GM12878 (cell line): ENCODE measurements at regions not wholly inside any gene's neighbourhood (a gene's known extent, or its start where the extent isn't known, plus 50 kb on each side); places are given as distances from the start of the nearest gene placed in this dataset.

Experiments used
- ATAC-seq: fragments of 200-7000 bp; cut with Tn5 transposase; 3 replicates; pipeline ENCODE4 v1.9.1; 2020; ENCODE audit warnings: mild to moderate bottlenecking, moderate library complexity
- BruUV-seq: library from RNA; stranded (reverse); fragments of 400-500 nt; replicated peaks from 2 replicates; lab custom pipeline; 2021; lab: Mats Ljungman, UMichigan
- CTCF ChIA-PET: fragments of 300-600 bp; sonication (Branson Sonifier 250); formaldehyde crosslinking; extraction: SDS; loops from one replicate; lab custom pipeline; 2021; ENCODE audit warnings: inconsistent platforms; lab: Yijun Ruan, JAX
- POLR2A ChIA-PET: fragments of 350-600 bp; formaldehyde crosslinking; extraction: SDS; loops from one replicate; lab custom pipeline; 2021; ENCODE audit warnings: inconsistent platforms; lab: Charles Lee
- RAD21 ChIA-PET: fragments of 300-600 bp; sonication (Branson Sonifier 250); formaldehyde crosslinking; loops from one replicate; lab custom pipeline; 2023; ENCODE audit warnings: antibody characterized with exemption; ENCODE audit not compliant: unreplicated experiment; lab: Charles Lee
- SMC1A ChIA-PET: fragments of 300-600 bp; sonication (Branson Sonifier 250); formaldehyde crosslinking; loops from one replicate; lab custom pipeline; 2023; ENCODE audit not compliant: unreplicated experiment, uncharacterized antibody; lab: Charles Lee
- DNase-seq: peaks from one replicate; pipeline ENCODE4 v3.0.0-alpha.2; 2011; ENCODE audit warnings: low read depth, low spot score
- FAIRE-seq: peaks from 3 replicates; lab custom pipeline; 2011; peaks lifted over from hg19 to GRCh38; lab: Jason Lieb, UNC
- H2AFZ ChIP-seq: 2 replicates; pipeline ENCODE4 v1.6.0; 2011; ENCODE audit warnings: low read depth, low read length, control low read depth; ENCODE audit not compliant: control insufficient read depth
- H3K27ac ChIP-seq: 2 replicates; pipeline ENCODE4 v1.5.1; 2011; ENCODE audit warnings: control low read depth; ENCODE audit not compliant: control insufficient read depth, insufficient read depth
- H3K27me3 ChIP-seq, 2 experiments: replicated peaks in 1 of 2; 2 replicates each; pipeline versions ENCODE4 v1.6.0 to v1.6.1; 2011; ENCODE audit warnings: low read length in 1 of 2; ENCODE audit not compliant: control insufficient read depth in 2 of 2, insufficient read depth in 2 of 2
- H3K36me3 ChIP-seq, 2 experiments: 2 replicates each; pipeline ENCODE4 v1.5.1; 2011; ENCODE audit warnings: low read length in 1 of 2; ENCODE audit not compliant: control insufficient read depth in 2 of 2, insufficient read depth in 2 of 2
- H3K4me1 ChIP-seq: 2 replicates; pipeline ENCODE4 v1.6.1; 2011; ENCODE audit warnings: mild to moderate bottlenecking, low read length, moderate library complexity, mixed read lengths; ENCODE audit not compliant: control insufficient read depth, insufficient read depth
- H3K4me2 ChIP-seq: 2 replicates; pipeline ENCODE4 v1.6.0; 2011; ENCODE audit warnings: control low read depth; ENCODE audit not compliant: control insufficient read depth, insufficient read depth
- H3K4me3 ChIP-seq: fragments of 200-600 bp; sonication (generic); 2 replicates; pipeline ENCODE4 v1.5.1; 2016
- H3K79me2 ChIP-seq: 2 replicates; pipeline ENCODE4 v1.6.0; 2011; ENCODE audit warnings: low read length; ENCODE audit not compliant: control insufficient read depth, insufficient read depth
- H3K9ac ChIP-seq: 2 replicates; pipeline ENCODE4 v1.8.0; 2011; ENCODE audit warnings: low read length, control low read depth, mixed read lengths; ENCODE audit not compliant: control insufficient read depth, insufficient read depth
- H3K9me3 ChIP-seq: replicated peaks from 3 replicates; pipeline ENCODE4 v1.5.1; 2011; ENCODE audit warnings: mild to moderate bottlenecking, low read length; ENCODE audit not compliant: control insufficient read depth, insufficient read depth
- H4K20me1 ChIP-seq: 2 replicates; pipeline ENCODE4 v1.6.0; 2011; ENCODE audit not compliant: control insufficient read depth, insufficient read depth
- ATF7 ChIP-seq: fragments of 450-650 bp; IDR thresholded peaks from 2 replicates; pipeline ENCODE4 v1.6.1; 2016; ENCODE audit warnings: low read depth, mild to moderate bottlenecking
- BCLAF1 ChIP-seq: fragments of 450-650 bp; IDR thresholded peaks from 2 replicates; pipeline ENCODE4 v1.6.1; 2017; ENCODE audit warnings: antibody characterized with exemption, mild to moderate bottlenecking, moderate library complexity
- BMI1 ChIP-seq: fragments of 450-650 bp; IDR thresholded peaks from 2 replicates; pipeline ENCODE4 v1.6.1; 2016; ENCODE audit warnings: mild to moderate bottlenecking, moderate library complexity, borderline replicate concordance
- CBX5 ChIP-seq: sonication (generic); IDR thresholded peaks from 2 replicates; pipeline ENCODE4 v1.6.1; 2016; ENCODE audit warnings: low read depth, moderate library complexity, mild to moderate bottlenecking, inconsistent platforms
- CTCF ChIP-seq, 3 experiments: IDR thresholded peaks in 2 of 3; conservative IDR thresholded peaks in 1 of 3; 2 replicates each; pipeline ENCODE4 v1.5.1; 2011; ENCODE audit warnings: low read depth in 3 of 3, low read length in 3 of 3, mild to moderate bottlenecking in 3 of 3, control low read depth in 2 of 3, moderate library complexity in 2 of 3, inconsistent platforms in 1 of 3, mixed read lengths in 1 of 3; ENCODE audit not compliant: control insufficient read depth in 2 of 3, insufficient read depth in 1 of 3; ENCODE audit errors: extremely low read depth in 1 of 3
- MEF2A ChIP-seq: IDR thresholded peaks from 2 replicates; pipeline ENCODE4 v1.6.1; 2011; ENCODE audit warnings: low read depth, mild to moderate bottlenecking, low read length, moderate library complexity; ENCODE audit not compliant: insufficient read depth
- MTA3 ChIP-seq: IDR thresholded peaks from 2 replicates; pipeline ENCODE4 v1.6.1; 2012; ENCODE audit warnings: low read length, inconsistent platforms, borderline replicate concordance
- MYB ChIP-seq: fragments of 150-350 bp; IDR thresholded peaks from 2 replicates; pipeline ENCODE4 v1.6.1; 2014; ENCODE audit warnings: mild to moderate bottlenecking, low read depth, low read length, borderline replicate concordance
- MYC ChIP-seq: IDR thresholded peaks from 2 replicates; pipeline ENCODE4 v1.6.1; 2011; ENCODE audit warnings: mild to moderate bottlenecking, low read length, moderate library complexity, inconsistent platforms; ENCODE audit not compliant: insufficient read depth, insufficient replicate concordance, insufficient read length, severe bottlenecking
- SIX5 ChIP-seq: IDR thresholded peaks from 2 replicates; pipeline ENCODE4 v1.6.1; 2011; ENCODE audit warnings: mild to moderate bottlenecking, low read depth, low read length, moderate library complexity; ENCODE audit not compliant: severe bottlenecking
- SMAD5 ChIP-seq: IDR thresholded peaks from 2 replicates; pipeline ENCODE4 v1.6.1; 2016; ENCODE audit warnings: antibody characterized with exemption, low read depth
- STAT3 ChIP-seq: IDR thresholded peaks from 2 replicates; pipeline ENCODE4 v1.6.1; 2011; ENCODE audit warnings: low read depth, low read length, improper control_type of control experiment
- TBL1XR1 ChIP-seq: IDR thresholded peaks from 2 replicates; pipeline ENCODE4 v1.6.1; 2012; ENCODE audit warnings: low read depth, low read length, improper control_type of control experiment
- ZNF217 ChIP-seq: fragments of 450-650 bp; IDR thresholded peaks from 2 replicates; pipeline ENCODE4 v1.6.1; 2017; ENCODE audit warnings: antibody characterized with exemption, mild to moderate bottlenecking
- WGBS: methylation state at CpG from one replicate; pipeline ENCODE4 v1.1.6; 2016; ENCODE audit warnings: low lambda C conversion rate; ENCODE audit not compliant: insufficient replicate concordance, insufficient coverage; ENCODE audit errors: missing lambda C conversion rate; 5-methylcytosine and 5-hydroxymethylcytosine counted together
- in situ Hi-C: fragments of 300-500 bp; cut with MboI; formaldehyde crosslinking; loops from 9 replicates; pipeline ENCODE4 v1.14.3; 2018; ENCODE audit warnings: mixed read lengths
- intact Hi-C: fragments of 100-400 bp; cut with micrococcal nuclease; formaldehyde crosslinking; loops from one replicate; pipeline ENCODE4 v1.14.2; 2022; ENCODE audit not compliant: unreplicated experiment

GRCh38 chr3:22209578-22209977, 458.6 kb upstream of the ZNF385D start:
- Histone ChIP-seq H3K36me3 (no peaks in the 10 kb centered on the region), H3K27me3 (no peaks in the 10 kb centered on the region), H2AFZ (no peak overlapping the region), H3K4me2 (no peak overlapping the region), H3K9ac (no peak overlapping the region), H3K79me2 (no peaks in the 10 kb centered on the region), H3K27ac (no peak overlapping the region), H3K4me1 (no peaks in the 10 kb centered on the region), H3K4me3 (no peak overlapping the region), H3K9me3 (no peaks in the 10 kb centered on the region), H4K20me1 (no peaks in the 10 kb centered on the region)
- DNase-seq (no peak), FAIRE-seq (no peak), ATAC-seq (no peak)
- CTCF ChIA-PET = interaction anchor here (0.7 to 1.9 kb wide), 2 partner anchors 12 to 13 kb away, joined by 3 to 4 read pairs; no protein-coding TSS in a partner anchor
- RAD21 ChIA-PET = no interaction called here
- no TSS peak for BruUV-seq
- POLR2A ChIA-PET = no interaction called here
- in situ Hi-C loops (no loop called here), intact Hi-C loops (no loop called here)
- no peak for TF ChIP-seq ZNF217
- WGBS = 3% methylated on average over 2 of the region's 2 CpGs
- SMC1A ChIA-PET = interaction anchor here (1.5 kb wide), 1 partner anchor 17 kb away, joined by 4 read pairs; no protein-coding TSS in a partner anchor

- ChIA-PET SMC1A (interaction anchor here (0.9 to 1.5 kb wide), 2 partner anchors 12 to 16 kb away, joined by 3 to 4 read pairs; no protein-coding TSS in a partner anchor), CTCF (no interaction called here), RAD21 (no interaction called here), POLR2A (no interaction called here)
- intact Hi-C loops (no loop called here), in situ Hi-C loops (no loop called here)
- Histone ChIP-seq H4K20me1 (no peaks in the 10 kb centered on the region), H3K9me3 (no peaks in the 10 kb centered on the region), H3K4me3 (no peak overlapping the region), H3K4me2 (no peak overlapping the region), H3K36me3 (no peaks in the 10 kb centered on the region), H2AFZ (no peak overlapping the region), H3K79me2 (no peaks in the 10 kb centered on the region), H3K27ac (no peak overlapping the region), H3K9ac (no peak overlapping the region), H3K4me1 (no peaks in the 10 kb centered on the region), H3K27me3 (no peaks in the 10 kb centered on the region)
- no TSS peak for BruUV-seq
- FAIRE-seq (no peak), DNase-seq (no peak), ATAC-seq (no peak)
- TF ChIP-seq MYB (no peak), SIX5 (no peak), MTA3 (no peak), ATF7 (no peak), MEF2A (no peak), SMAD5 (no peak), BMI1 (no peak), MYC (no peak), TBL1XR1 (no peak), CBX5 (no peak), STAT3 (no peak), CTCF (IDR thresholded peaks at IDR 0.05 in 2 of 3, conservative IDR thresholded peaks at IDR 0.05 in 1 of 3; ENCODE audit: control insufficient read depth in 2 of 3, extremely low read depth in 1 of 3, insufficient read depth in 1 of 3, low read depth in 3 of 3, low read length in 3 of 3) (no peak), BCLAF1 (no peak)
Measured at GRCh38 chr3:22210693-22211092, 459.7 kb upstream of the ZNF385D start.
